CD4-positive, alpha-beta T cell (primary cell): ENCODE measurements at regions not wholly inside any gene's neighbourhood (a gene's known extent, or its start where the extent isn't known, plus 50 kb on each side); places are given as distances from the start of the nearest gene placed in this dataset.

ENCODE experiments used
- ATAC-seq: fragments of 200-7000 bp; cut with Tn5 transposase; one replicate; pipeline ENCODE4 v1.10.0; 2022; ENCODE audit warnings: mild to moderate bottlenecking; ENCODE audit not compliant: poor library complexity
- CTCF ChIA-PET: fragments of 350-600 bp; sonication (Branson Sonifier 250); formaldehyde crosslinking; loops from one replicate; lab custom pipeline; 2021; ENCODE audit warnings: antibody characterized with exemption, inconsistent platforms; lab: Charles Lee
- POLR2A ChIA-PET: fragments of 350-600 bp; sonication (Branson Sonifier 250); formaldehyde crosslinking; loops from one replicate; lab custom pipeline; 2021; ENCODE audit warnings: antibody characterized with exemption, inconsistent platforms; lab: Charles Lee
- DNase-seq, 14 experiments: peaks; one replicate each; pipeline ENCODE4 v3.0.0-alpha.2; 2013 to 2020; ENCODE audit warnings: mixed read lengths in 2 of 14
- H3K27ac ChIP-seq, 2 donors: one replicate each; pipeline versions ENCODE4 v1.5.1 to v1.7.0; 2013; ENCODE audit warnings: low read length in 2 of 2, low read depth in 1 of 2, mild to moderate bottlenecking in 1 of 2
- H3K27me3 ChIP-seq, 2 experiments: 1 replicate in 1 of 2; 2 replicates in 1 of 2; pipeline versions ENCODE4 v1.6.1 to v1.7.0; 2013; ENCODE audit warnings: low read length in 2 of 2, control low read depth in 1 of 2, mild to moderate bottlenecking in 1 of 2, moderate library complexity in 1 of 2; ENCODE audit not compliant: insufficient read depth in 2 of 2, control insufficient read depth in 1 of 2
- H3K36me3 ChIP-seq: one replicate; pipeline ENCODE4 v1.6.1; 2013; ENCODE audit warnings: low read length, control low read depth; ENCODE audit not compliant: insufficient read depth
- H3K4me1 ChIP-seq: one replicate; pipeline ENCODE4 v1.6.1; 2013; ENCODE audit warnings: low read length, control low read depth; ENCODE audit not compliant: insufficient read depth
- H3K4me3 ChIP-seq: one replicate; pipeline ENCODE4 v1.5.1; 2013; ENCODE audit warnings: mild to moderate bottlenecking, low read length, moderate library complexity
- H3K9me3 ChIP-seq, 2 experiments: 1 replicate in 1 of 2; 2 replicates in 1 of 2; pipeline versions ENCODE4 v1.6.1 to v1.7.0; 2013; ENCODE audit warnings: low read length in 2 of 2, mild to moderate bottlenecking in 2 of 2, control low read depth in 1 of 2, moderate library complexity in 1 of 2; ENCODE audit not compliant: control insufficient read depth in 1 of 2, insufficient read depth in 1 of 2
- H3K27ac Mint-ChIP-seq: one replicate; pipeline ENCODE4 v1.8.0; 2020; ENCODE audit warnings: mixed read lengths
- H3K27me3 Mint-ChIP-seq: one replicate; pipeline ENCODE4 v1.8.0; 2021; ENCODE audit warnings: mixed read lengths
- H3K36me3 Mint-ChIP-seq: one replicate; pipeline ENCODE4 v1.8.0; 2021; ENCODE audit warnings: low read depth, mixed read lengths
- H3K4me1 Mint-ChIP-seq: one replicate; pipeline ENCODE4 v1.8.0; 2021; ENCODE audit warnings: low read depth, mixed read lengths
- H3K4me3 Mint-ChIP-seq: one replicate; pipeline ENCODE4 v1.8.0; 2020; ENCODE audit warnings: mild to moderate bottlenecking, mixed read lengths
- H3K9me3 Mint-ChIP-seq: one replicate; pipeline ENCODE4 v1.8.0; 2020; ENCODE audit warnings: mixed read lengths
- CTCF ChIP-seq: fragments of 200-600 bp; IDR thresholded peaks from one replicate; pipeline ENCODE4 v1.8.0; 2022; ENCODE audit warnings: antibody characterized with exemption, mild to moderate bottlenecking
- intact Hi-C, 2 experiments: fragments of 100-400 bp; cut with DNase I in 1 of 2; cut with micrococcal nuclease in 1 of 2; formaldehyde crosslinking; loops; one replicate each; pipeline versions ENCODE4 v1.15.1 to v1.9.0; 2023 to 2025; cut with DNase I, micrococcal nuclease

- no peak for ATAC-seq
- intact Hi-C loops, result no loop called here
- H3K27me3 ChIP-seq, result no peaks in the 10 kb centered on the region
- H3K27ac Mint-ChIP-seq, result no peak overlapping the region
- POLR2A ChIA-PET, result no interaction called here
- no peak for TF ChIP-seq CTCF
- H3K36me3 Mint-ChIP-seq, result no peaks in the 10 kb centered on the region
- H3K36me3 ChIP-seq, result no peaks in the 10 kb centered on the region
- no peaks in the 10 kb centered on the region for H3K4me1 ChIP-seq
- no peaks in the 10 kb centered on the region for H3K27me3 Mint-ChIP-seq
- no peaks in the 10 kb centered on the region for H3K9me3 Mint-ChIP-seq
- H3K27ac ChIP-seq, result no peak overlapping the region
- no peak overlapping the region for H3K4me3 Mint-ChIP-seq
- CTCF ChIA-PET, result no interaction called here
- no peaks in the 10 kb centered on the region for H3K9me3 ChIP-seq
- peak in 1 of 14 experiments; percentile 12 for DNase-seq
- no peak overlapping the region for H3K4me3 ChIP-seq
- no peaks in the 10 kb centered on the region for H3K4me1 Mint-ChIP-seq
These were observed 528.8 kb upstream of the PTGER4 start for GRCh38 chr5:40150896-40151295.

GRCh38 chr5:40141896-40142295, 537.8 kb upstream of the PTGER4 start:
- Mint-ChIP-seq H3K27me3 (no peaks in the 10 kb centered on the region), H3K27ac (no peak overlapping the region), H3K9me3 (no peaks in the 10 kb centered on the region), H3K4me3 (no peak overlapping the region), H3K36me3 (no peaks in the 10 kb centered on the region), H3K4me1 (no peaks in the 10 kb centered on the region)
- no peak for TF ChIP-seq CTCF
- no peak overlapping the region for H3K4me3 ChIP-seq
- ChIA-PET CTCF (no interaction called here), POLR2A (no interaction called here)
- ATAC-seq, result no peak
- H3K27me3 ChIP-seq, result no peaks in the 10 kb centered on the region
- no peaks in the 10 kb centered on the region for H3K36me3 ChIP-seq
- intact Hi-C loops, result no loop called here
- no peaks in the 10 kb centered on the region for H3K9me3 ChIP-seq
- no peak for DNase-seq
- H3K27ac ChIP-seq, result no peak overlapping the region
- no peaks in the 10 kb centered on the region for H3K4me1 ChIP-seq

- H3K4me1 ChIP-seq, result no peaks in the 10 kb centered on the region
- Mint-ChIP-seq H3K4me3 (no peak overlapping the region), H3K9me3 (no peaks in the 10 kb centered on the region), H3K27me3 (no peaks in the 10 kb centered on the region), H3K36me3 (no peaks in the 10 kb centered on the region), H3K27ac (no peak overlapping the region), H3K4me1 (no peaks in the 10 kb centered on the region)
- no peak overlapping the region for H3K4me3 ChIP-seq
- no peaks in the 10 kb centered on the region for H3K27me3 ChIP-seq
- no peaks in the 10 kb centered on the region for H3K9me3 ChIP-seq
- DNase-seq (no peak), ATAC-seq (no peak)
- TF ChIP-seq CTCF, result no peak
- ChIA-PET POLR2A (no interaction called here), CTCF (no interaction called here)
- intact Hi-C loops, result no loop called here
- H3K27ac ChIP-seq, result no peak overlapping the region
- no peaks in the 10 kb centered on the region for H3K36me3 ChIP-seq
These were observed 538.3 kb upstream of the PTGER4 start for GRCh38 chr5:40141418-40141817.
